Activated CD8-positive, alpha-beta T cell treated with anti-CD3 and anti-CD28 coated beads for 36 hours (primary cell): ENCODE measurements at regions not wholly inside any gene's neighbourhood (a gene's known extent, or its start where the extent isn't known, plus 50 kb on each side); places are given as distances from the start of the nearest gene placed in this dataset.

ENCODE experiments used
- ATAC-seq: fragments of 200-7000 bp; cut with Tn5 transposase; one replicate; pipeline ENCODE4 v1.10.0; 2021; ENCODE audit warnings: mild to moderate bottlenecking, moderate library complexity
- CTCF ChIA-PET: fragments of 350-600 bp; sonication (Branson Sonifier 250); formaldehyde crosslinking; loops from one replicate; lab custom pipeline; 2021; ENCODE audit warnings: antibody characterized with exemption; lab: Charles Lee
- POLR2A ChIA-PET: fragments of 350-600 bp; sonication (Branson Sonifier 250); formaldehyde crosslinking; loops from one replicate; lab custom pipeline; 2021; ENCODE audit warnings: antibody characterized with exemption; lab: Charles Lee
- DNase-seq: peaks from one replicate; pipeline ENCODE4 v3.0.0-alpha.2; 2020
- H3K27ac Mint-ChIP-seq: one replicate; pipeline ENCODE4 v1.8.0; 2021; ENCODE audit warnings: mild to moderate bottlenecking, mixed read lengths
- H3K27me3 Mint-ChIP-seq: one replicate; pipeline ENCODE4 v1.8.0; 2021; ENCODE audit warnings: mixed read lengths
- H3K36me3 Mint-ChIP-seq: one replicate; pipeline ENCODE4 v1.8.0; 2021; ENCODE audit warnings: low read depth, mixed read lengths
- H3K4me1 Mint-ChIP-seq: one replicate; pipeline ENCODE4 v1.8.0; 2021; ENCODE audit warnings: low read depth, mixed read lengths
- H3K4me3 Mint-ChIP-seq: one replicate; pipeline ENCODE4 v1.8.0; 2021; ENCODE audit warnings: mild to moderate bottlenecking, moderate library complexity, mixed read lengths
- H3K9me3 Mint-ChIP-seq: one replicate; pipeline ENCODE4 v1.8.0; 2021; ENCODE audit warnings: mixed read lengths
- CTCF ChIP-seq: fragments of 200-600 bp; IDR thresholded peaks from one replicate; pipeline ENCODE4 v1.8.0; 2022; ENCODE audit warnings: antibody characterized with exemption, mild to moderate bottlenecking
- intact Hi-C: fragments of 100-400 bp; cut with micrococcal nuclease; formaldehyde crosslinking; loops from one replicate; pipeline ENCODE4 v1.10.0; 2022

- Mint-ChIP-seq H3K27me3 (no peaks in the 10 kb centered on the region), H3K36me3 (no peaks in the 10 kb centered on the region), H3K4me3 (no peak overlapping the region), H3K4me1 (no peaks in the 10 kb centered on the region), H3K9me3 (peaks cover 3% of the 10 kb centered on the region), H3K27ac (no peak overlapping the region)
- DNase-seq = no peak
- ChIA-PET POLR2A (no interaction called here), CTCF (no interaction called here)
- TF ChIP-seq CTCF = no peak
- ATAC-seq = no peak
- intact Hi-C loops = no loop called here
Measured at GRCh38 chr4:180296036-180296599, 1947.1 kb upstream of the TENM3 start.

GRCh38 chr4:180304321-180304720 lies 1938.9 kb upstream of the TENM3 start:
- Mint-ChIP-seq H3K4me3 (no peak overlapping the region), H3K4me1 (no peaks in the 10 kb centered on the region), H3K36me3 (no peaks in the 10 kb centered on the region), H3K9me3 (peaks cover 8% of the 10 kb centered on the region), H3K27me3 (no peaks in the 10 kb centered on the region), H3K27ac (no peak overlapping the region)
- ATAC-seq (no peak), DNase-seq (no peak)
- no peak for TF ChIP-seq CTCF
- CTCF ChIA-PET = no interaction called here
- POLR2A ChIA-PET = no interaction called here
- intact Hi-C loops = no loop called here

GRCh38 chr4:180310616-180311015 lies 1932.6 kb upstream of the TENM3 start:
- H3K9me3 Mint-ChIP-seq = peaks cover 9% of the 10 kb centered on the region
- H3K36me3 Mint-ChIP-seq = no peaks in the 10 kb centered on the region
- no peak for TF ChIP-seq CTCF
- DNase-seq (no peak), ATAC-seq (no peak)
- intact Hi-C loops = no loop called here
- H3K4me1 Mint-ChIP-seq = no peaks in the 10 kb centered on the region
- H3K27me3 Mint-ChIP-seq = no peaks in the 10 kb centered on the region
- POLR2A ChIA-PET = no interaction called here
- no peak overlapping the region for H3K4me3 Mint-ChIP-seq
- H3K27ac Mint-ChIP-seq = no peak overlapping the region
- CTCF ChIA-PET = no interaction called here

GRCh38 chr4:180314972-180315371 lies 1928.2 kb upstream of the TENM3 start:
- no peaks in the 10 kb centered on the region for H3K36me3 Mint-ChIP-seq
- POLR2A ChIA-PET = no interaction called here
- no peak overlapping the region for H3K27ac Mint-ChIP-seq
- H3K9me3 Mint-ChIP-seq = peaks cover 1% of the 10 kb centered on the region
- no peaks in the 10 kb centered on the region for H3K4me1 Mint-ChIP-seq
- CTCF ChIA-PET = no interaction called here
- intact Hi-C loops = no loop called here
- ATAC-seq (no peak), DNase-seq (no peak)
- H3K4me3 Mint-ChIP-seq = no peak overlapping the region
- no peaks in the 10 kb centered on the region for H3K27me3 Mint-ChIP-seq
- no peak for TF ChIP-seq CTCF

GRCh38 chr4:180330521-180330920 lies 1912.7 kb upstream of the TENM3 start:
- ATAC-seq (no peak), DNase-seq (no peak)
- H3K4me1 Mint-ChIP-seq = no peaks in the 10 kb centered on the region
- ChIA-PET POLR2A (no interaction called here), CTCF (no interaction called here)
- no peak for TF ChIP-seq CTCF
- peaks cover 3% of the 10 kb centered on the region for H3K9me3 Mint-ChIP-seq
- no peaks in the 10 kb centered on the region for H3K27me3 Mint-ChIP-seq
- H3K4me3 Mint-ChIP-seq = no peak overlapping the region
- intact Hi-C loops = no loop called here
- no peak overlapping the region for H3K27ac Mint-ChIP-seq
- no peaks in the 10 kb centered on the region for H3K36me3 Mint-ChIP-seq
